Jurkat, Clone E6-1 (cell line): ENCODE measurements at regions not wholly inside any gene's neighbourhood (a gene's known extent, or its start where the extent isn't known, plus 50 kb on each side); places are given as distances from the start of the nearest gene placed in this dataset.

Experiments
- DNase-seq: peaks from one replicate; pipeline ENCODE4 v3.0.0-alpha.2; 2011; ENCODE audit warnings: low read depth, low spot score
- H3K4me3 ChIP-seq: 2 replicates; pipeline ENCODE4 v1.5.1; 2011; ENCODE audit warnings: mild to moderate bottlenecking, low read length, control low read depth, moderate library complexity

DNA sequence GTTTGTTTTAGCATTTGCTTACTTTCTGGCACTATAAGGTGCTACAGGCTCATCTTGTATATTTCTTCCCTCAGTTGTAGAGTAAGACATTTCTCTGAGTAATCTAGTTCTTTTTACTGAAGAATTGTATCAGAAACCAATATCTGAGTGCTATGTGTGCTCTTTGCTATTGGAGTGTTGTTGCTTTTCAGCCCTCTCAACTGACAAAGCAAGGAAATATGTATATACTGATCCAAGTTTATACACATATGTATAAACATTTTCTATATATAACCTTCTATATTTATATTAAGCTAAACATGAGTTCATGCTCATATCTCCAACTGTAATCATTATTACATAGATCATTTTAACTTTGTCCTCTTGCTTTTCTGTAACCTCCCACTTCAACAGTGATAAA, 405.7 kb downstream of the RFPL4B start:
- DNase-seq, result no peak

DNA sequence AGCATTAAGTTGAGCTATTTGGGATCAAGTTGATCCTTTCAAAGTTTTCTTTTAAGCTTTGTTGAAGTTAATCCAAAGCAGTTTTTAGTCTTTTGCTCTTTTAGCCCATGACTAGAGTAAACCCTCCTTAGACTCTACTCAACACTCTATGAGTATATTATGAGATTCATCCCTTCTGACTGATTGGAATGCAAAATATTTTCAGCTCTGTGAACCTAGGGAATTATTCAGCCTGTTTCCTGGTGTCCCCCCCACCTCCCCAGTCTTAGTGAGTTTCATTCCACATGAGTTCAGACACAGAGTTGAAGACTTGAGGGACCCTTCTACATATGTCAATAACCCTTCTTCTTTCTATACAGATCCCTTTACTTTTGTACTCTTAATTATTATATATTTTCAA, 413.7 kb downstream of the RFPL4B start:
- no peak overlapping the region for H3K4me3 ChIP-seq
- DNase-seq, result no peak

More for the DNA sequence above, 405.7 kb downstream of the RFPL4B start:
- H3K4me3 ChIP-seq, result no peak overlapping the region

DNA sequence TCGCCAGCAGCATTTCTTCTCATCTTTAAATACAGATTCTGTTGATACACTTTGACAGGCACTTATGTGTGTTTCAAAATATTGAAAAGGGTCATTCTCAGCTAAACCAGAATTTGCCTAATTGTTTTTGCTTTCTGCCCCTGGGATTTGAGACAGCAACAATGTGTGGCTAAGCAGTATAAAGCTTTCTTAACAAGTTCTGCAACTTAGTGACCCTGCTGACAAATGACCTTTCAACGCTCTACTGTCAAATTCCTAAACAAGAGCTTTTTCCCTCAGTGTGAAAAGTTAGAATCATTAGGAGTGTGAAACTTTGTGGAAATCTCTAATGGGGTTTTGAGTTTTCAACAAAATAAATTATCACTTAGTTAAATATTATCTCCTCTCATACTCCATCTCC, 414.6 kb downstream of the RFPL4B start:
- no peak for DNase-seq
- H3K4me3 ChIP-seq, result no peak overlapping the region

DNA sequence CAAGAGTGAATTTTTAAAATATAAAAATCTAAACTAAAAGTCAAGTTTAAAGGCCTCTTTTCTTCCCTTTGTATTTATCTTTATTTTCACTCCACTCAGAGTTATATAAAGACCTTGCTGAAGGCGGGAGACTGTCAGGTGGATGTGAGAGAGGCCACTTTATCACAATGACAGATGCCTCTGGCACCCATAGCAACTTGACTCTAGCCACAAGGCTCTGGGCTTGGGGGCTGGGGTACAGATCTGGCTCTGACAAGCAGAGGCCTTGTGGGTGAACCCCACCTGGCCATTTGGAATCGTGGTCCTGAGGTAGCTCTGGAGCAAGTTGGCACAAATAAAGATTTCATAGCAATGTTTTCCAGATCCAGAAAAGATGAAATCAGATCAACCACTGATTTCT, 417.2 kb downstream of the RFPL4B start:
- no peak for DNase-seq
- no peak overlapping the region for H3K4me3 ChIP-seq

DNA sequence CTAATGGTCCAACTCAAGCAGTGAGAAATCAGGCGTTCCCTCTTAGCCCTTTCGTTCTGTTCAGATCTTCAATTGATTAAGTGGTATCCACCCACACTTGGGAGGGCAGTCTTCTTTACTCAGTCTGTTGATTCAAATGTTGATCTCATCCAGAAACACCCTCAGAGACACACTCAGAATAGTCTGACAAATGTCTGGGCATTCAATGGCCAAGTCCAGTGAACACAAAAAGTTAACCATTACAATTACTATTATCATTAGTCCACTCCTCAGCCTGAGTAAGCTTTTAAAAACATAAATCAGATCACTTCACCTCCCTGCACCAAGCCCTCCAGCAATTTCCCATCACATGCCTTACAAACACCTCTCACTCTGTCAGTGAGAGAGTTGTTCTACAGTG, 423.2 kb downstream of the RFPL4B start:
- no peak for DNase-seq
- no peak overlapping the region for H3K4me3 ChIP-seq

DNA sequence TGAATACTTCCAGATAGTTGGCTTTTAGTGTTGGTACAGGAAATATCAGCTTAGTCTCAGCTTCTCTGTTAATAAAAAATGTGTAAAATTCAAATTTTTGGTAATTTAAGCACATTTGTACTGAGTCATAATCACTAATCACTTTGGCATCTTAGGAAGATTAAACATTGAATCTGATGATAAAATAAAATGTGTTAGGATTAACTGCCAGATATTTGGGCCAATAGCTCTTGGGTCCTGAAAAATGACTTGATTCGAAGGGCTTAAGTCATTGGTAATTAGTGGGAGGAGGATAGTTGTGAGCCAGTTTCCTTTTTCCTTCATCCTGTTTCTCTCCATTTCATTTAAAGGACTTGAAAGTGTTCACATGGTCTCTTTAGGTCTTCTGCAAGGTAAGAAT, 426.1 kb downstream of the RFPL4B start:
- DNase-seq, result no peak
- H3K4me3 ChIP-seq, result no peak overlapping the region

DNA sequence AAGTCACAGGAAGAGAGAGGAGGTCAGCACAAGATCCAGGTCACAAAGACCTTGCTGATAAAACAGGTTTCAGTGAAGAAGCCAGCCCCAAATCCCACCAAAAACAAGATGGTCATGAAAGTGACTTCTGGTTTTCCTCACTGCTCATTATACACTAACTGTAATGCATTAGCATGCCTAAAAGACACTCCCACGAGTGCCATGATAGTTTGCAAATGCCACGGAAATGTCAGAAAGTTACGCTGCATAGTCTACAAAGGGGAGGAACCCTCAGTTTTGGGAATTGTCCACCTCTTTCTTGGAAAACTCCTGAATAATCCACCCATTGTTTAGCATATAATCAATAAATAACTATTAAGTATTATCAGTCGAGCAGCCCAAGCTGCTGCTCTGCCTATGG, 427.2 kb downstream of the RFPL4B start:
- DNase-seq, result no peak
- no peak overlapping the region for H3K4me3 ChIP-seq

DNA sequence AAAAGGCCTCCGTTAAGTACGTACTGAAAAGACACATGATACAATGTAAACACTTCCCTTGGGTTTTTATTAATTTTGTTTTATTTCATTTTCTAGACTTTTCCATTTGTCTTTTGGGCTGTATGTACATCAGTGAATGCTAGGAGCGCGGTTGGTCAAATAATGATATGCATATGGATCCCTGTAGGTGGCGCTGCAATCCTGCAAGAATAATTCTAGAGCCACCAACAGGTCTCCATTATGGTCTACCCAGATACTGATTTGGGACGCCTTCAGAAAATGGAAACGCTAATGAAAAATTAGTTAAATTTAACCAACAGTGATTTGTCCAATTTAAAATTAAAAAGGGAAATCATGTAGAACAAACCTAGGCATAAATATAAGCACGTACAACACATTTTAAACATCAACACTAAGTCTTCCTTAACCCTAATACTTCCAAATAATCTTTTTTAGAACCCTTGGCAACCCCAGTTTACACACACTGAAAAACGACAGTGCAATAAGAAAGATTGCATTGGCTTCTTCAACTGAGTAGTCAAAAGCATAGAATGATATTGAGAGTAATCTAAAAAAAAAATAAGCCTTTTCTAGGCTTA, 433.5 kb downstream of the RFPL4B start:
- no peak overlapping the region for H3K4me3 ChIP-seq
- peak; percentile 44 for DNase-seq

DNA sequence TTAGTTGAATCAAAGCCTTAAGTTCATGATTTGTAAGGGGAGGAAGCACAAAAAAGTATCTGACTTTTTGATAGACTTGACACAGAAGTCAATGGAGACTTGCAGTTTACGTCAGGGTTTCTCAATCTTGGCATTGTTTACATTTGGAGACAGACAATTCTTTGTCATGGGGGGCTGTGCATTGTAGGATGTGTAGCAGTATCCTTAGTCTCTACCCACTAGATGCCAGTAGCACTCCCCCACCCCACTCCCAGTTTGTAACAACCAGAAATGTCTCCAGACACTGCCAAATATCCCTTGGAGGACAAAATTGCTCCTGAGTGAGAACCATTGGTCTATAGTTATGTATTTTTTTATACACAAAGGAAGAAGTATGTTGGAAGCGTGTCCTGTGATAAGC, 434.1 kb downstream of the RFPL4B start:
- no peak for DNase-seq
- no peak overlapping the region for H3K4me3 ChIP-seq

DNA sequence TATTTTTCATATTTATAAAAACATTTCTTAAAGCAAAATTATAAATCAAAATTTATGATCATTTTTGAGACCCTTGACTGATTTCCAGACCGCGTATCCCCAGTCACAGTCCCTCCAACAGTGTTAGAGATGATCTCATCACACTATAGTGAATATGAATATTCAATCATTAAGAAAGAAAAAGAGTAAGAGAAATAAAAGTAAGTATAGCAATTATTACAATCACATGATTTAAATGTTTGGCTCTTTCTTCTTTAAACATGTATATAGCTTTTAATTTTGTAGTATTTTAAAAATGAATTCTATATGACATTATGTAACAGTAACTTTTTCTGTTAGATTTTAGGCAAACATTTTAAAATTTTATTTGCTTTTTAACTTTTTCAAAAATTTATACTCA, 438.3 kb downstream of the RFPL4B start:
- no peak overlapping the region for H3K4me3 ChIP-seq
- DNase-seq, result no peak

DNA sequence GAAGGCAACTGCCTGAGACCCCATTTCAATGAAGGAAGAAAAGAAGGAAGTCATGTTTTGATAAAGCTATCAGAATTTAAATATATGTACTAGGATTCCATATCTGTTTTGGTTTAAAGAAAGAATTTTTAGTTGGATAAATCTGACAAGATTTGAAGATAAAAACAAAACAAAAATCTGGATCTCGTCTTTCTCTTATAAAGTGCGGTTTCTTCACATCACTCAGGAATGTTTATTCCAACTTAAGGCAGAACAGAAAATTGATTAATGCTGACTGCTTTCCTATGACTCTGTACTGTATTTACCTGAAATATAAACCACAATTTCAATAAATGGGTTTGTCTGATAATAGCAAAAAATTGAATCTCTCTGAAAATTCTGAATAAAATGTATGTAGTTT, 439.7 kb downstream of the RFPL4B start:
- H3K4me3 ChIP-seq, result no peak overlapping the region
- no peak for DNase-seq

DNA sequence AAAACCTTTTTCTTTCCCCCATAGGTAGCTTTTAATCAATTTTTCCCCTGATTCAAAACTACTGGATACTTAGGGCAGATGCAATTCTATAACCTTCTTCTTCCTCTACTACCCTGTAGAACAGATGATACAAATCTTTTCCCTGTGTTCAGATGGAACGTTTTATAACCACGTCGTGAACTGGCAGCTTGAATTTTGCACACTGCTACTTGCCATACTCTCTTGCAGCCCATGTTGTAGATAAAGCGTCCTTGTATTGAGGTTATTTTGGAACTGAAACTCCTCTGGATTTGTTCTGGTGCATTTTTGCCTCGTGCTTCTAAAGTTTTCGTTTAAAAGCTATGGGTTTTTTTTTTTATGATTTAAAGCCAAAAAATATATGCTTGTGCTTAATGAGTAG, 440.2 kb downstream of the RFPL4B start:
- DNase-seq, result no peak
- no peak overlapping the region for H3K4me3 ChIP-seq

DNA sequence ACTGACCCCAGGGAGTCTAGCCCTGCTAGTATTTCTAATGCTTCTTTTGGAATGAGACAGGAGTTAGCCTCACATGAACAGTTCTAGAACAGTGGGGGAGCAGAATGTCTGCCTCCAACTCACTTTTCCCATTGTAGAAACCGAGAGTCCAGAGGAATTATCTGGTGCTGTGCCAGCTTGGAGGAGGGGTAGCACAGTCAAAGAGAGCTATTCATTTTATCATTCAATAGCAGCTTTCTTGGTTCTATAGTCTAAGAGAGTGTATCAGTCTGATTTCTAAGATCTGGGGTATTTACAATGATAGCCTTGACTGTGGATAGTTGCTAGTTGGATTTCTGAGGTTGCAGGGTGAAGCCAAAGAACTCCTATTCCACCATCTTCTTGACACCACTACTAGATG, 448.2 kb downstream of the RFPL4B start:
- H3K4me3 ChIP-seq, result no peak overlapping the region
- no peak for DNase-seq

DNA sequence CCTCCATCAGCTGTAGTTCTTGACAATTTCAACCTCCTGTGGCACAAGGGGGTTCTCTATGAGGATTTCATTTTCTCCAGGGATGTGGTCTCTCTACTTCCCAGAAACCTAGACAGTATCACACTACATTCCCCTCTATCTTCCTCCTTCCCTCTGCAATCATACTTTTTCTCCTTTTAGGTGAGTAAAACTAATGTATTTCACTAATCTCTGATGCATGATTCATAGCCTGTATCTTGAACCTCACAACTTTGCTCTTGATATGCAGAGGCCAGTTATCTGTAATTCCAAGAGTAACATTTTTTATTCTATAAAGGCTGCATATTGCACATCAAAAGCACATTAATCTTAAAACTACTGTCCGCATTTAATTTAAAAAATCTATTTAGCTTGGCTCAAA, 449.6 kb downstream of the RFPL4B start:
- DNase-seq, result no peak
- no peak overlapping the region for H3K4me3 ChIP-seq

DNA sequence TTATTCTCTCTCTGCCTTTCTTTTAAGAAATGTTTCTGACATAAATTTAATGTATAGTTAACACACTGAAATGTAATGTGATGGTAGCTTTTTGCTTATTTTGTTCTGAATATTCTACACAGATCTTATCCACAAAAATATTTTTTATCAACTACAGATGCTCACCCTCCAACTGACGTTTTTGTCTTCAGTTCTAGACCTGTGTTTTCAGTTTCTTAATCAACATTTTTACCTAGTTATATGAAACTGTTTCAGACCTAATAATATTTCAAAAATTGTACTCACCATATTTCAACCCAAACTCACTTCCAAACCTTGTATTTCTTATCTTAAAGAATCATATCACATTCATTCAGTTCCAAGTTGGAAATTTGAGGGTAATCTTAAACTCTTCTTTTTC, 452.8 kb downstream of the RFPL4B start:
- DNase-seq, result no peak

DNA sequence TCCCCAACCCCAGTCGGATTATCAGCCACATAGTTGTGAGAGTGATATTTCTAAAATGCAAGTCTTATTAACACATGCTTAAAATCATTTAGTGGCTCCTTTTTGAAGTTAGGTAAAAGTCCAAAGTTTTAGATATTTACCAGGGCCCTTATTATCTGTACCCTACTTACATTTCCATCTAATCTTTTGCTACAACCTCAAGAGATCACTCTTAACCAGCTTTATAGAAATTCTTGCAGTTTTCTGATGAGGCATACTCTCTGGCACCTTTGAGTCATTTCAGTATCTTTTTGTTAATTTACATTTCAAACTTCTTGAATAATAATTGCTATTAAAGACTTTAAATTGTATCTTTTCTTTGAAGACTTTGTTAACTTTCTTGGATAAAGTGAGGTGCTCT, 453.3 kb downstream of the RFPL4B start:
- H3K4me3 ChIP-seq, result no peak overlapping the region
- no peak for DNase-seq

More for the DNA sequence above, 452.8 kb downstream of the RFPL4B start:
- H3K4me3 ChIP-seq, result no peak overlapping the region

DNA sequence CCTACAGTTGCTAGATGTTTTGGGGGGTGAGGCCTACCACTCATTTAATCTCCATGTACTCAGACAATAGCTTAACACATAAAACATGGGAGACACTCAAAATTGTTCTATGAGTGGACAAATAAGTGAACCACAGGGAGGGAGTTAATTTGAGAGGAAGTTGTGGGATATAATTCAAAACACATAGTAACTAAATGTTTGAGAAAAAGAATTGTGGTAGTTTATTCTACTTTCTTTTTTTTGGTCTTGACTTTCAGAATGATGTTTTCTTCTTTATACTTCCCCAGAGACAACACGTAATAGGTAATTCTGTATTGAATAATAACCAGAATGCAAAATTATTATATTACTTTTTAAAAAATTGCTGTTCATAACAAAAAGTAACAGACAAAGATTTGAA, 453.8 kb downstream of the RFPL4B start:
- H3K4me3 ChIP-seq, result no peak overlapping the region
- no peak for DNase-seq

DNA sequence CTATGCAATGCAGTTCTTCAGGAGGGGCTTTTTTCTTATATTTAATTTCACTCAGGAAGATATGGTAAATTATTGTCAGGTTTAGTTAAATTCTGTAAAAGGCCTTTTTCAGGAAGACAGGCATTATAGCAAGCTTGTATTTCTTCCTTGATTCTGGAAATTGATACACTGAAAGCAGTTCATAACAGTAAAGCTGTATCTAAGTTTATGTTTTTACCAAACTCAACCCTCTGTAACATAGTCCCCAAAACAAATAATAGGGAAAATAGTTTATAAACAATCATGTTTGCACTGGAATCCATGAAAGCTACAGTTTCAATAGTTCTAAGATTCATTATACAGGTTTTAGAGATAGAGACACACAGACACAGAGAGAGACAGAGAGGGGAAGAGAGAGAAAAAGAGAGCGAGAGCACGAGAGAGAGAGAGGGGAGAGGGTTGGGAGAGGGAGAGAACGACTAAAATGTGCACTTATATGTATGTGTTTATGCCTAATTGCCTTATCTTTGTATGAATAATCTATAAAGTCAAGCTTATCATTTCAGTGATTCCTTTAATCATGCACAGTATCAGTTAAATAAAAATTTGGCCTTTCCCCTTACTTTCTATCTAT, 454.4 kb downstream of the RFPL4B start:
- H3K4me3 ChIP-seq, result no peak overlapping the region
- DNase-seq, result no peak

DNA sequence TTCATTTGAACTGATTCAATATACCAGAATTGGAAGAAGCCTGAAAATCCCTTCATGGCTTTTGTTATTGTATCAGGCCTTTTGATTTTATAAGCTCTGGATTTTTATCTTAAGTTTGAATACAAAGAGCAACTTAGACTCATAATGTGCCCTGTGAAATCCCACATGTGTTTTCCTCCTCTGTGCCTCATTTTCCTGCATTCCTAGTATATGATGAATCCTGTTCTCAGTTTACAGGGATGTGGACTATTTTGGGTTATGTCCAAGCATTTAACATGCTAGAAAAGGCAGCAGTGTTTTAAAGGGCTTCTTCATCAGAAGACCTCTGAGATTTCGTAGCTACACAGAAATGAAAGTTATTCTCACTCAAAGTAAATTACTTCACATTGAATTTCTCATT, 455.0 kb downstream of the RFPL4B start:
- no peak overlapping the region for H3K4me3 ChIP-seq
- no peak for DNase-seq

DNA sequence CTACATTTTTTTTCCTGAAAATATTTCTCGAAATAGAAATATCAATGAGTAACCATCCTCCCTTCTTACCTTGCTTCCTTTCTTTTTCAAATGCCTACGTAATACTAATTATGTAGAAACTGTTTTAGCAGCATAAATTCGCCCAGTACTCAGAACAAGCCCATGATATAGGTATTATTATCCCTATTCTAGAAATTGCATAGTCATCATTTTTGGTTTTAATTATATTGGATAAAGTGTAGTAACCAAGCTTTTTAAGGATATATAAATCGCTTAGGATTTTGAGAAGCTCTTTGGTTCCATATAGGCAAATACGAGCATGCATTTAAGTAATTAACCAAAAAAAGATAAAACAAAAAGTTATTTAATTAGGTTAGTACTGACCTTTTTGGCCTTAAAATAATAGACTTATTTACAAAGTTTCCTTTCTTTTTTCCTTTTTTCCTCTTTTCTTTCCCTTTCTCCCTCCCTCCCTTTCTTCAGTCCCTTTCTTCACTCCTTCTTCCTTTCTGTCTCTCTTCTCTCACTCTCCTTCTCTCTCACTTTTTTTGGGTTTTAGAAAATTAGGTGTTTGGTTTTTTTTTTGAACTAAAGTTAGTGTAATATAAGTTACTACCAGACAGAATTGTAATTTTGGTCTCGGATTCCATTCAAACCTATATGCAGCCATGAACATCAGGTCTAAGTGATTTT, 457.7 kb downstream of the RFPL4B start:
- no peak overlapping the region for H3K4me3 ChIP-seq

More for the DNA sequence above, 457.7 kb downstream of the RFPL4B start:
- no peak for DNase-seq
